Transverse colon (tissue), 4 donors: ENCODE measurements at regions not wholly inside any gene's neighbourhood (a gene's known extent, or its start where the extent isn't known, plus 50 kb on each side); places are given as distances from the start of the nearest gene placed in this dataset.
"Not testable (repeated sequence)": the region's sequence is repeated elsewhere in the genome, so short reads cannot be mapped to it uniquely, and the experiment has no call there.

Experiments used
- DNase-seq: peaks from one replicate; pipeline ENCODE4 v3.0.0-alpha.2; 2019
- H3K27ac ChIP-seq, 4 donors: fragments of 200-600 bp; sonication (generic); 2 replicates each; pipeline ENCODE4 v1.5.1; 2016 to 2018; ENCODE audit warnings: inconsistent platforms in 4 of 4
- H3K27me3 ChIP-seq: fragments of 200-600 bp; sonication (generic); 2 replicates; pipeline ENCODE4 v1.5.1; 2017; ENCODE audit warnings: inconsistent platforms
- H3K36me3 ChIP-seq, 4 donors: fragments of 200-600 bp; sonication (generic); 2 replicates each; pipeline ENCODE4 v1.5.1; 2017 to 2019; ENCODE audit warnings: inconsistent platforms in 4 of 4
- H3K4me1 ChIP-seq, 4 donors: fragments of 200-600 bp; sonication (generic); 2 replicates each; pipeline ENCODE4 v1.5.1; 2017 to 2020; ENCODE audit warnings: inconsistent platforms in 4 of 4
- H3K4me3 ChIP-seq, 4 donors: fragments of 200-600 bp; sonication (generic); 1 replicate in 1 of 4; 2 replicates in 3 of 4; pipeline versions ENCODE4 v1.5.1 to v1.6.1; 2017 to 2019; ENCODE audit warnings: inconsistent platforms in 4 of 4
- H3K9me3 ChIP-seq, 2 donors: fragments of 200-600 bp; sonication (generic); 2 replicates each; pipeline ENCODE4 v1.5.1; 2017 to 2019; ENCODE audit warnings: inconsistent platforms in 2 of 2
- EP300 ChIP-seq: sonication (generic); formaldehyde crosslinking; IDR thresholded peaks from one replicate; pipeline ENCODE4 v1.6.1; 2017; ENCODE audit warnings: antibody characterized with exemption, low read depth
- POLR2A ChIP-seq: fragments of 450-650 bp; IDR thresholded peaks from one replicate; pipeline ENCODE4 v1.6.1; 2016; ENCODE audit warnings: antibody characterized with exemption, mild to moderate bottlenecking, moderate library complexity
- POLR2AphosphoS5 ChIP-seq, 3 donors: sonication (generic); formaldehyde crosslinking; IDR thresholded peaks; one replicate each; pipeline ENCODE4 v1.6.1; 2016; ENCODE audit warnings: antibody characterized with exemption in 3 of 3
- WGBS, 2 donors: methylation state at CpG; one replicate each; pipeline ENCODE4 v1.1.5; 2018; ENCODE audit warnings: low coverage in 1 of 2; 5-methylcytosine and 5-hydroxymethylcytosine counted together
- in situ Hi-C, 4 donors: fragments of 200-750 bp; cut with MboI; loops; one replicate each; pipeline versions ENCODE4 v1.15.0 to v1.15.1; 2017; ENCODE audit warnings: low sequenced_read_pairs in 3 of 4, low pct_ligation_motif_present in 1 of 4, low pct_unique_long_range_greater_than_20kb in 1 of 4
- intact Hi-C: fragments of 100-400 bp; cut with DNase I; formaldehyde crosslinking; loops from one replicate; pipeline ENCODE4 v1.15.1; 2023; ENCODE audit warnings: low total_unique reads
- TF ChIP-seq, protein P1 (sequence below), 5 experiments: fragments of 200-600 bp in 3 of 5; fragments of 450-650 bp in 2 of 5; sonication (generic) in 3 of 5; IDR thresholded peaks; 1 replicate in 2 of 5; 2 replicates in 3 of 5; pipeline ENCODE4 v1.5.1; 2016 to 2017; ENCODE audit warnings: antibody characterized with exemption in 5 of 5, inconsistent platforms in 3 of 5, mild to moderate bottlenecking in 2 of 5, moderate library complexity in 1 of 5

- in situ Hi-C loops: no loop called here
- intact Hi-C loops: no loop called here
- DNase-seq: no peak
Observed at GRCh38 chr14:35949920-35950513, 123.9 kb downstream of the BRMS1L start.

GRCh38 chr14:35947983-35948382 is 121.8 kb downstream of the BRMS1L start:
- intact Hi-C loops, DNase-seq, H3K27ac ChIP-seq, H3K4me3 ChIP-seq, H3K36me3 ChIP-seq, H3K4me1 ChIP-seq, in situ Hi-C loops, H3K9me3 ChIP-seq, H3K27me3 ChIP-seq: not testable (repeated sequence)
- WGBS, 2 donors: 80 to 85% methylated on average over 13 to 14 of the region's 14 CpGs

More at GRCh38 chr14:35949920-35950513, 123.9 kb downstream of the BRMS1L start:
- Histone ChIP-seq H3K27me3 (no peaks in the 10 kb centered on the region), H3K4me3 (no peak overlapping the region), H3K4me1 (peaks cover 0 to 6% (median 2%) of the 10 kb centered on the region in 4 donors), H3K27ac (no peak overlapping the region), H3K36me3 (no peaks in the 10 kb centered on the region), H3K9me3 (no peaks in the 10 kb centered on the region)
- 13 to 38% methylated on average over 1 of the region's 1 CpG for WGBS, 2 donors
- TF ChIP-seq, protein P1, sequence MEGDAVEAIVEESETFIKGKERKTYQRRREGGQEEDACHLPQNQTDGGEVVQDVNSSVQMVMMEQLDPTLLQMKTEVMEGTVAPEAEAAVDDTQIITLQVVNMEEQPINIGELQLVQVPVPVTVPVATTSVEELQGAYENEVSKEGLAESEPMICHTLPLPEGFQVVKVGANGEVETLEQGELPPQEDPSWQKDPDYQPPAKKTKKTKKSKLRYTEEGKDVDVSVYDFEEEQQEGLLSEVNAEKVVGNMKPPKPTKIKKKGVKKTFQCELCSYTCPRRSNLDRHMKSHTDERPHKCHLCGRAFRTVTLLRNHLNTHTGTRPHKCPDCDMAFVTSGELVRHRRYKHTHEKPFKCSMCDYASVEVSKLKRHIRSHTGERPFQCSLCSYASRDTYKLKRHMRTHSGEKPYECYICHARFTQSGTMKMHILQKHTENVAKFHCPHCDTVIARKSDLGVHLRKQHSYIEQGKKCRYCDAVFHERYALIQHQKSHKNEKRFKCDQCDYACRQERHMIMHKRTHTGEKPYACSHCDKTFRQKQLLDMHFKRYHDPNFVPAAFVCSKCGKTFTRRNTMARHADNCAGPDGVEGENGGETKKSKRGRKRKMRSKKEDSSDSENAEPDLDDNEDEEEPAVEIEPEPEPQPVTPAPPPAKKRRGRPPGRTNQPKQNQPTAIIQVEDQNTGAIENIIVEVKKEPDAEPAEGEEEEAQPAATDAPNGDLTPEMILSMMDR (IDR thresholded peaks at IDR 0.05): no peak
- TF ChIP-seq POLR2A (no peak), EP300 (no peak), POLR2AphosphoS5 (IDR thresholded peaks at IDR 0.05) (no peak)

DNA sequence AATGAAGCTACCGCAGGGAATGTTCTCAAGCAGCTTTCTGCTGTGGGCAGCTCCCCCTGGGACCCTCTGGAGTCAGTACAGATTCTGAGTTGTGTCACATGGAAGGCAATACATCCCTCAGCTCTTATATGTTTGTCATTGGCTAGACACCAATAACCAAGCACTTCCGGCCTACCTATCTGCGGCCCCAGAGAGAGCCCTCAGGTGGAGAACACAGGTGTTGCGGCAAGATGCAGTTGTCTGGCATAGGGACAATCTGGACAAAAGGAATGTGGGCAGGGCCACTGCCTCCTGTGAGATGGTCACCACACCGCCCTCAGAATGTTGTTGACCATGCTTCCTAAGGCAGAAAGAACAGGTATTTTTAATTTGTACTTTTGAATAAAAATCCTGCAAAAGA is 118.7 kb downstream of the BRMS1L start:
- peaks cover 0 to 2% (median under 1%) of the 10 kb centered on the region in 4 donors for H3K4me1 ChIP-seq
- H3K27ac ChIP-seq: no peak overlapping the region
- no peak overlapping the region for H3K4me3 ChIP-seq
- intact Hi-C loops (no loop called here), in situ Hi-C loops (no loop called here)
- H3K27me3 ChIP-seq: no peaks in the 10 kb centered on the region
- no peaks in the 10 kb centered on the region for H3K36me3 ChIP-seq
- TF ChIP-seq, protein P1 (IDR thresholded peaks at IDR 0.05): peak in 3 of 5 experiments; percentile 19 to 27 (median 25)
- TF ChIP-seq POLR2AphosphoS5 (IDR thresholded peaks at IDR 0.05): no peak
- peak; percentile 26 for DNase-seq
- H3K9me3 ChIP-seq: no peaks in the 10 kb centered on the region
- WGBS, 2 donors: 50 to 71% methylated on average over 2 to 5 of the region's 5 CpGs

- Histone ChIP-seq H3K4me3 (peak overlapping the region in 1 of 4 donors; percentile 5), H3K27ac (no peak overlapping the region), H3K4me1 (no peaks in the 10 kb centered on the region), H3K27me3 (no peaks in the 10 kb centered on the region), H3K36me3 (no peaks in the 10 kb centered on the region), H3K9me3 (no peaks in the 10 kb centered on the region)
- DNase-seq: no peak
- TF ChIP-seq, protein P1 (IDR thresholded peaks at IDR 0.05): no peak
- TF ChIP-seq POLR2A (no peak), POLR2AphosphoS5 (IDR thresholded peaks at IDR 0.05) (no peak), EP300 (no peak)
- in situ Hi-C loops: no loop called here
- intact Hi-C loops: no loop called here
- 12 to 27% methylated on average over 4 of the region's 4 CpGs for WGBS, 2 donors
Observed at GRCh38 chr14:35940291-35940690, 114.2 kb downstream of the BRMS1L start.

- intact Hi-C loops: no loop called here
- no peak overlapping the region for H3K4me3 ChIP-seq
- no peaks in the 10 kb centered on the region for H3K9me3 ChIP-seq
- DNase-seq: no peak
- in situ Hi-C loops: no loop called here
- H3K27ac ChIP-seq: no peak overlapping the region
- WGBS, 2 donors: 90 to 92% methylated on average over 2 of the region's 2 CpGs
- no peaks in the 10 kb centered on the region for H3K4me1 ChIP-seq
- H3K36me3 ChIP-seq: no peaks in the 10 kb centered on the region
- no peaks in the 10 kb centered on the region for H3K27me3 ChIP-seq
- TF ChIP-seq POLR2A (no peak), EP300 (no peak), POLR2AphosphoS5 (IDR thresholded peaks at IDR 0.05) (no peak)
- TF ChIP-seq, protein P1 (IDR thresholded peaks at IDR 0.05): no peak
Observed at GRCh38 chr14:35938770-35939169, 112.6 kb downstream of the BRMS1L start.
